HG02884 (cell line): ENCODE measurements at regions not wholly inside any gene's neighbourhood (a gene's known extent, or its start where the extent isn't known, plus 50 kb on each side); places are given as distances from the start of the nearest gene placed in this dataset.
"Not testable (repeated sequence)": the region's sequence is repeated elsewhere in the genome, so short reads cannot be mapped to it uniquely, and the experiment has no call there.

Experiments
- ATAC-seq: cut with Tn5 transposase; IDR thresholded peaks from one replicate; pipeline ENCODE4 v1.9.1; 2021; ENCODE audit warnings: mild to moderate bottlenecking, moderate library complexity; ENCODE audit not compliant: unreplicated experiment

DNA sequence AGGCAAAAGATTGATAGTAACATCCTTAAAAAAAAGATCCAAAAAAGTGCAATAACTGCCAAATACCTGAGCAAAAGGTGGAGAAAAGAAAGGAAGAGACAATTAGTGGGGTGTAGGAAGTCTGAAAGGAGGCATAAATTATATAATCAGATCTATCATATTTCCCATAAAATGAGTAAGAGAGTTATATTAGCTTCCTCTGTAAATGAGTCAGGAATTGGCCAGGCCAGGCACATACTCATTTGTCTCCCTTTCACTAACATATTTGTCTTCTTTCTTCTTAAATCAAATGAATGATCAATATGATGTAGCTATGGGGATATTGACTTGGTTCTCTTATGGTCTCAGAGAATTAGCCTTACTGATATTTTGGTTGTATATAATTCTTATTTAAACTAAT lies 292.3 kb upstream of the CADM2 start:
- no peak for ATAC-seq

- ATAC-seq, result no peak
Observed at GRCh38 chr3:84679211-84679610, 279.6 kb upstream of the CADM2 start.

DNA sequence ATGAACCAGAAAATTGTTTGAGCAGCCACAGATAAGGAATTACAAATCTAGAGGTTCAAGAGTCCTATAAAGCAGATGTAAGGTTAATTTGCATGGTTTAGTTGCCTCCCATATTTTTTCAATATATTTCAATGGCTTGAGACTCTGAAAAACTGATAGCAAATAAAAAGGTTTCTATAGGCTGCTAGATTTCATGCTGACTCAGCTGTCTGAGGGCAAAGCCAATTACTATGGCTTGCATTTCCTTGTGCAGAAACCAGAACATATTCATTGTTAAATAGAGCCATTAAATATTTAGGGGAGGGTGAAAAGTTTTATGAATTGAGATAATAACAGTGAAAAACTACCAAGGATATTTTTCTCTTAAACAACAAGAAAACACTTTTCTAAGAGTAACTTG lies 278.1 kb upstream of the CADM2 start:
- ATAC-seq, result no peak

DNA sequence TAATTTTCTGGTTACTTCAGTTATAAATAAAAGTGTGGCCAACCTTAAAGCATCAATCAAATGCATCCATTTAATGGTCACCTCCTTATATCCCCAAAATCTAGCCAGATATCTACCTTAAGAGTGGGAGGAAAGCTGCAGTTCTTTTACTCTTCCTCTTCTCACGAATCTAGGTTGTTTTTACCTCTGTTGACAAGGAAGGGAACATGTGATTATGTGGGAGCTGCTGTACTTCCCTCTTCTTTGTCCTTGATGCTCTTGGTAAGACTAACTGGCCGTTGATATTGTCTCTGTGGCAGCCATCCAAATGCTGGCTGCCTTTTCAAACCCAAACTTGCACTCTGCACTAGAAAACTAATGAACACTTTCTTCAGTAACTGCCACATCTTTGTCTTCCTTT lies 275.3 kb upstream of the CADM2 start:
- no peak for ATAC-seq

DNA sequence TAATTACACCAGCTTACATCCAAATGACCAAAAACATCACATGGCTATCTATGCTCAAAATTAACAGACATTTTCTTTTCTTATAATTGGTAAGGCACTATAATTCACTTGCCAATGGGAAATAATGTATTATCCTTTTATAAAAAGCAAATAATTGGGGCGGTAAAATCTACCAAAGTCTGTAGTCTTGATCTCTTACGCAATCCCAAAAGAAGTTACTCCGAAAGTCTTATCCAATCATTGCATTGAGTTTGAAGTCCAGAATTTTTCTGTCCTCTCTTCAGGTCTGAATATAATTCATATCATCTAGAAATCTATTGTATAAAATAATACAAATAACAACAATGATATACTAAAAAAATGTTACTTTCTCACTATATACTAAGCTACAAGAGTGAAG lies 273.3 kb upstream of the CADM2 start:
- no peak for ATAC-seq

- no peak for ATAC-seq
Observed at GRCh38 chr3:84692261-84692660, 266.5 kb upstream of the CADM2 start.

GRCh38 chr3:84710288-84710687 lies 248.5 kb upstream of the CADM2 start:
- ATAC-seq, result not testable (repeated sequence)

DNA sequence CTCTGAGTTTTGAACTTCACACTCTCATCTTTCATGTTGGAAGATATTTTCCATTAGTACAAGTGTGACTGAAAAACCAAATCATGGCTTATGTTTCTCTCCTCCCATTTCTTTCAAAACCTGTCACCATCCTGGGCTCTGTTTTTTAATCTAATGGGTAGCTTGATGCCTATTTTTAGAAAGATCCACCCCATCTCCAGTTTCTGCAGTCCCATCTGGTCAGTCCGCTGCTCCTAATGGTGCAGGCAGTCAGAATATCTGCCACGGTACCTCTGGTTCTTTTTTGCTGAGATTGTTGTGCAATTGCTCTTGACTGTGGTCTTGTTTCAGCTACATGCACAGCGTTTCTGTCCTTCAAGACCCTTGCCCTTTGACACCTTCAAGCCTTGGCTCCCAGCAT lies 240.9 kb upstream of the CADM2 start:
- no peak for ATAC-seq

- peak; percentile 70 for ATAC-seq
Observed at GRCh38 chr3:84724877-84725276, 233.9 kb upstream of the CADM2 start.

- no peak for ATAC-seq
Observed at GRCh38 chr3:84727616-84728015, 231.2 kb upstream of the CADM2 start.

DNA sequence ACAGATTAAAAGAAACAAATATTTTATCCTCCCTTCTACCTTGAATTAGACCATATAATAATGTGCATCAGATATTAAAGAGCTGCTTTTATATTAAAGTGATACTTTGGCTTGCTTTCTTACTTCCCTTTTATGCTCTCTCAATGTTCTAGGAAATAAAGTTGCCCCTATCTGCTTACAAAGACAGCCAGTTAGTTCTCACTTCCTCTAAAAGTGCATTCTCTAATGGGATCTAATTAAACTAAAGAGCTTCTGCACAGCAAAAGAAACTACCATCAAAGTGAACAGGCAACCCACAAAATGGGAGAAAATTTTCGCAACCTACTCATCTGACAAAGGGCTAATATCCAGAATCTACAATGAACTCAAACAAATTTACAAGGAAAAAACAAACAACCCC lies 224.1 kb upstream of the CADM2 start:
- ATAC-seq, result not testable (repeated sequence)

DNA sequence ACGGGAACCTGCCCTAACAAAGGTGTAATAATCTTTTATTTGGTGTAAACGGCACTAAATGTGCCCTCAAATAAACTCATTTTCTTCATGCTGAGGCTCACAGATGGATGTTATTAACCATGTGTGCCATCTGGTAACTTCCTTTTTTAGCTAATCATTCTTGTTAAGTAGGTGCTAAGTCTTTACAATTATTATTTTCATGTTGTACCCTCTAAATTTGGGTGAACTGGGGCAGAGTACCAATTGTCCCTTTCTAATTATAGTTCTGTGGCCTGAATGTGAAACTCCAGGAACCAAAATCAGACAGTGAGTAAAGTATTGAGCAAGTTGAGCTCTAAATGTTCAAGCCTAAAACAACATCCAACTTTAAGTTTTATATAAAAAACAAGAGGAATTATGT lies 220.7 kb upstream of the CADM2 start:
- ATAC-seq, result no peak

DNA sequence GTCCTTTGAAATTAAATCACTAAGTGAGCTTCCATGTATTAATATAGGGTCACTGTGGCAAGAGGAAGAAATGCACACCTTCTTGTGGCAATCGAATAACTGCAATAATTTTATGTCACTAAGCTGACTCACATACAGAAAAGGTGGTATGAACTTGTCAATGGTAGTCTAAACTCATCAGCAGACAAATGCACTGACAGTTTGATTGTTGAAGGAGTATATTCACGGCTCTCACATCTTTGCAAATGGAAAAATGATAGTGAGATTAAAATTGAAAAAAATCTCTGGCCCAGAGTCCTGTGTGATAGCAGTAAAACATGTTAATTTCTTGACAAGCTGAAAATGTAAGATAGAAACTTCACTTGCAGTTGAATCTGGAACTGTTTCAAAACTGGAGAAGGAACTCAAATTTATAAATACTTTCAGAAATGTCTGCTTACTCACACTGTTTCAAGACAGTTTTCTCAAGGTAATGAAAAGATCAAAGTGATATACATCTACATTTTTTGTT lies 215.8 kb upstream of the CADM2 start:
- ATAC-seq, result no peak

DNA sequence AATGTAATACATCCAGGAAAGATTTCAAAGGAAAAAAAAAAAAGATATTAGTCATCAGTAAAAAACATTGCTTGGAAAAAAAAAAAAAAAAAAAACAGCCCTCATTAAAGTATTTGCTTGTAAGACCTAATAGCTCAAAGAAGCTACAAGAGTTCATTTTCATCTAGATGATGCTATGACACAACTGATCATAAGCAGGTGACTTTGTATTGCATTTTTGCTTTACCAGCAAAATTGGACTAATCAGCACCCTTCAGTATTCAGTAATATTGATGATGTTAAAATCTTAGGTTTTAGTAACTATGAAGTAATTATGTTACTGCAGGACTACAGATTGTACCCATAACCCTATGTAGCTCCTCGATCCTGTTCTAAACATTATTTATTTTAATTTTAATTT lies 214.7 kb upstream of the CADM2 start:
- ATAC-seq, result no peak

- no peak for ATAC-seq
Observed at GRCh38 chr3:84755860-84756259, 202.9 kb upstream of the CADM2 start.

DNA sequence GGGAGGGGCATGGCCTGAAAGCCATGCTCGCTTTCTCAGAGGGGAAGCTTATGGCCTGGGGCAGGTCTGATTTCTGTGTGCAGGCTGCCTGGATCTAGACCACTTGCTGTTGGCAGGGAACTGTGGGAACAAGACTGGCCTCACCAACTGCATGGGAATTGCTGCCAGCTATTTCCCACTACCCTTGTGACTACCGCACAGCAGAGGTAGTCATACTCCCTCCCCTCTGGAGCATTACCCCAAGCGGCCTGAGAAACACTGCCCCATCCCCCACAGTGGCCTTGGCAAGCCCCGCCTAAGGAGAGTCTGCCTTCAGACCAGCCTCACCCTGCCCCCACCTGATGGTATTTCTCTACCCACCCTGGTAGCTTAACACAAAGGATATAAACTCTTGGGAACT lies 199.4 kb upstream of the CADM2 start:
- no peak for ATAC-seq

DNA sequence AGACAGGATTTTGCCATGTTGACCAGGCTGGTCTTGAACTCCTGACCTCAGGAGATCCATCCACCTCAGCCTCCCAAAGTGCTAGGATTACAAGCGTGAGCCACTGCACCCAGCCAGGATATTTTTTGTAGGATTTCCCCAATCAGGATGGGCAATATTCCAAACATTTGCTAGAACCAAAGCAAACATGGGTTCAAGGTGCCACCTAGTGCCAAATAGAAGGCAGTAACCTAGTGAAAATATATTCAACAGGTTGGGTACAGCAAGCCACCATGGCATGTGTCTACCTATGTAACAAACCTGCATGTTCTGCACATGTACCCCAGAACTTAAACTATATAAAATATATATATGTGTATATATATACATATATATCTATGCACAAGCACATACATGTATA lies 185.9 kb upstream of the CADM2 start:
- no peak for ATAC-seq

DNA sequence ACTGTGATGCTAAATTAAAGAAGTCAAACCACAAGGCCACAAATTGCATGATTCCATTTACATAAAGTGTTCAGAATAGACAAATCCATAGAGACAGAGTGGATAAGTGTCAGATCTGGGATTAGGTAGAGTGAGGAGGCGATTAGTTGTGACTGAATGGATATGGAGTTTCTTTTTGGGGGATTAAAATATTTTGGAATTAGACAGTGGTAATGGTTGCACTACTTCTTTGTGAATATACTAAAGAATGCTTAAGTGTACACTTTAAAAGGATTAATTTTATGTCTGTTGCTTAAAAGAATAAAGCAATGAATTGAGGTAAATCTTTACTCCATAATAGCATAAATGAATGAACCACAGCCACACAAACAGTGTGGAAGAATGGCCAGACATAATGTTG lies 175.5 kb upstream of the CADM2 start:
- ATAC-seq, result no peak

GRCh38 chr3:84789961-84790360 lies 168.8 kb upstream of the CADM2 start:
- ATAC-seq, result no peak

DNA sequence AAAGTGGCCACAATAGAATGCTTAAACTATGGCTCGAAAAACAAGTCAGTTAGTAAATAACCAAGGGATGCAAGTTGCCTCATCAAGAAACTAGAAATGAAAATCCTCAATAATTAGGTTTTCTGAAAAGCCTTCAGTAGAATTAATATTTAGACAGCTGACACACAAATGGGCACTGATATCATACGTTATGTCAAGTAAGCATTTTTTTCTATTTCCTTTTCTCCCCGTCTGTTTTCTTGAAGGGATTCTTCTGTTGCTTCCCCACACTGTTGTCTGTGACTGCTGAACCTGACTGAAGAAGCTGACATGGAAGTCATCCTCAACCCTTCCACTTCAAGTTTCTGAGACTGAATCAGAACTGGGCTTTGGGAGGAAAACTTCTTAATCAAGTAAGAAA lies 151.8 kb upstream of the CADM2 start:
- no peak for ATAC-seq

GRCh38 chr3:84820126-84820525 lies 138.7 kb upstream of the CADM2 start:
- no peak for ATAC-seq

GRCh38 chr3:84820906-84821305 lies 137.9 kb upstream of the CADM2 start:
- ATAC-seq, result no peak

- no peak for ATAC-seq
Observed at GRCh38 chr3:84825817-84826216, 133.0 kb upstream of the CADM2 start.

DNA sequence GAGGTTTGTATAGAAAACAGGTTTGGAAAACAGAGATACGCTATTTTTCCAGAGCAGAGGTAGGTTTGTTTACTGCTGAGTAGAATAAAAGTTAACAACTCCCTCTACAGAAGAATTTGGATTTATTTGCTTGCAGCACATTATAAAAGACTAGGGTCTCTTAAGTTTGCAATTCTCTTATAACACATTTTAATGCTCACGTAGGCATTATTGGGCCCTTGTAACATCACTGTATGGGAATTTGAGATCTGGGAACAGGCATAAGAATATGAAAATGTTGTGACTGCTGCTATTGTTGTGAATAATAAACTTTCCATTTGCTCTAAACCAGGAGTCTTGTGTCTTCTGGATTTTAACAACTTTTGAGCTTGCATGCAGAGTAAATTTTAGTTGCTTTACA lies 128.3 kb upstream of the CADM2 start:
- no peak for ATAC-seq
